IMR-90 (cell line): ENCODE measurements at regions not wholly inside any gene's neighbourhood (a gene's known extent, or its start where the extent isn't known, plus 50 kb on each side); places are given as distances from the start of the nearest gene placed in this dataset.

Experiments
- ATAC-seq: fragments of 200-7000 bp; cut with Tn5 transposase; 2 replicates; pipeline ENCODE4 v1.9.1; 2020; ENCODE audit warnings: low read depth, mild to moderate bottlenecking, moderate library complexity
- BruUV-seq: library from RNA; stranded (reverse); fragments of 400-500 nt; replicated peaks from 2 replicates; lab custom pipeline; 2021; lab: Mats Ljungman, UMichigan
- CTCF ChIA-PET: fragments of 300-600 bp; formaldehyde crosslinking; extraction: SDS; loops from one replicate; lab custom pipeline; 2021; ENCODE audit warnings: antibody characterized with exemption; lab: Yijun Ruan, JAX
- POLR2A ChIA-PET: fragments of 300-600 bp; sonication (Branson Sonifier 250); formaldehyde crosslinking; loops from one replicate; lab custom pipeline; 2022; ENCODE audit warnings: antibody characterized with exemption; ENCODE audit not compliant: unreplicated experiment; lab: Charles Lee
- DNase-seq: peaks from one replicate; pipeline ENCODE4 v3.0.0; 2013
- H2AFZ ChIP-seq: replicated peaks from 2 replicates; pipeline ENCODE3; 2013; ENCODE audit warnings: low read length, mild to moderate bottlenecking; ENCODE audit not compliant: poor library complexity
- H2AK5ac ChIP-seq: 2 replicates; pipeline ENCODE4 v1.6.1; 2013; ENCODE audit warnings: low read depth, low read length, inconsistent platforms
- H2AK9ac ChIP-seq: replicated peaks from 2 replicates; pipeline ENCODE3; 2013; ENCODE audit warnings: mild to moderate bottlenecking, low read depth, low read length, moderate library complexity; ENCODE audit not compliant: poor library complexity
- H2BK120ac ChIP-seq: 2 replicates; pipeline ENCODE4 v1.6.1; 2013; ENCODE audit warnings: low read depth, low read length, inconsistent platforms
- H2BK15ac ChIP-seq: 3 replicates; pipeline ENCODE4 v1.6.1; 2013; ENCODE audit warnings: low read depth, low read length, inconsistent platforms
- H2BK20ac ChIP-seq: 2 replicates; pipeline ENCODE4 v1.6.1; 2013; ENCODE audit warnings: low read depth, mild to moderate bottlenecking, inconsistent platforms, low read length, moderate library complexity
- H2BK5ac ChIP-seq: 2 replicates; pipeline ENCODE4 v1.6.1; 2013; ENCODE audit warnings: mild to moderate bottlenecking, low read depth, low read length, inconsistent platforms; ENCODE audit not compliant: poor library complexity, severe bottlenecking
- H3K14ac ChIP-seq: replicated peaks from 2 replicates; pipeline ENCODE4 v1.6.1; 2013; ENCODE audit warnings: low read depth, low read length, inconsistent platforms
- H3K18ac ChIP-seq: 2 replicates; pipeline ENCODE4 v1.6.1; 2013; ENCODE audit warnings: low read depth, low read length, control low read depth
- H3K23ac ChIP-seq: 2 replicates; pipeline ENCODE4 v1.6.1; 2013; ENCODE audit warnings: low read depth, low read length, inconsistent platforms
- H3K27ac ChIP-seq: 2 replicates; pipeline ENCODE4 v1.5.1; 2013; ENCODE audit warnings: mild to moderate bottlenecking, control low read depth, low read length; ENCODE audit not compliant: insufficient read depth
- H3K27me3 ChIP-seq: 2 replicates; pipeline ENCODE4 v1.6.1; 2013; ENCODE audit warnings: low read length; ENCODE audit not compliant: control insufficient read depth, insufficient read depth
- H3K36me3 ChIP-seq: 2 replicates; pipeline ENCODE4 v1.6.1; 2013; ENCODE audit warnings: low read length, mixed read lengths; ENCODE audit not compliant: control insufficient read depth, insufficient read depth
- H3K4ac ChIP-seq: 2 replicates; pipeline ENCODE4 v1.6.1; 2013; ENCODE audit warnings: low read depth, low read length, inconsistent platforms
- H3K4me1 ChIP-seq: 2 replicates; pipeline ENCODE4 v1.6.1; 2013; ENCODE audit warnings: low read length, mixed read lengths; ENCODE audit not compliant: control insufficient read depth, insufficient read depth
- H3K4me2 ChIP-seq: 2 replicates; pipeline ENCODE4 v1.6.1; 2013; ENCODE audit warnings: low read depth, mild to moderate bottlenecking, control low read depth, low read length, moderate library complexity
- H3K4me3 ChIP-seq: 2 replicates; pipeline ENCODE4 v1.5.1; 2013; ENCODE audit warnings: low read depth, mild to moderate bottlenecking, control low read depth, low read length, moderate library complexity; ENCODE audit not compliant: insufficient read depth
- H3K56ac ChIP-seq: 2 replicates; pipeline ENCODE4 v1.6.1; 2013; ENCODE audit warnings: low read length, inconsistent platforms; ENCODE audit not compliant: insufficient read depth; ENCODE audit errors: extremely low read depth
- H3K79me1 ChIP-seq, 2 experiments: 2 replicates each; pipeline ENCODE4 v1.6.1; 2013; ENCODE audit warnings: low read length in 2 of 2, inconsistent platforms in 1 of 2, low read depth in 1 of 2
- H3K9ac ChIP-seq: 2 replicates; pipeline ENCODE4 v1.6.1; 2013; ENCODE audit warnings: low read depth, low read length, control low read depth
- H3K9me1 ChIP-seq: 2 replicates; pipeline ENCODE4 v1.6.1; 2013; ENCODE audit warnings: low read length, inconsistent platforms; ENCODE audit not compliant: insufficient read depth
- H3K9me3 ChIP-seq: 2 replicates; pipeline ENCODE4 v1.6.1; 2013; ENCODE audit warnings: low read length; ENCODE audit not compliant: control insufficient read depth, insufficient read depth
- H4K20me1 ChIP-seq: 2 replicates; pipeline ENCODE4 v1.6.1; 2013; ENCODE audit warnings: low read length, inconsistent platforms; ENCODE audit not compliant: insufficient read depth
- H4K5ac ChIP-seq: 2 replicates; pipeline ENCODE4 v1.6.1; 2013; ENCODE audit warnings: mild to moderate bottlenecking, low read depth, low read length, control low read depth
- H4K8ac ChIP-seq, 2 experiments: 2 replicates each; pipeline ENCODE4 v1.6.1; 2013; ENCODE audit warnings: low read depth in 2 of 2, low read length in 2 of 2, control low read depth in 1 of 2, inconsistent platforms in 1 of 2
- H4K91ac ChIP-seq: 2 replicates; pipeline ENCODE4 v1.6.1; 2013; ENCODE audit warnings: low read depth, low read length, inconsistent platforms; ENCODE audit not compliant: insufficient read depth
- CEBPB ChIP-seq: IDR thresholded peaks from 2 replicates; pipeline ENCODE4 v1.6.1; 2012; ENCODE audit warnings: low read depth, low read length, improper control_type of control experiment
- CHD1 ChIP-seq: IDR thresholded peaks from 2 replicates; pipeline ENCODE4 v1.6.1; 2012; ENCODE audit warnings: low read depth, low read length, improper control_type of control experiment
- CTCF ChIP-seq: conservative IDR thresholded peaks from 2 replicates; pipeline ENCODE4 v1.5.1; 2012; ENCODE audit warnings: mild to moderate bottlenecking, low read depth, low read length, improper control_type of control experiment
- POLR2A ChIP-seq: IDR thresholded peaks from 2 replicates; pipeline ENCODE4 v1.6.1; 2012; ENCODE audit warnings: mild to moderate bottlenecking, low read depth, low read length
- RAD21 ChIP-seq: IDR thresholded peaks from 2 replicates; pipeline ENCODE4 v1.6.1; 2012; ENCODE audit warnings: low read length, improper control_type of control experiment
- RCOR1 ChIP-seq: IDR thresholded peaks from 2 replicates; pipeline ENCODE4 v1.6.1; 2012; ENCODE audit warnings: mild to moderate bottlenecking, low read length, improper control_type of control experiment; ENCODE audit not compliant: insufficient replicate concordance
- RFX5 ChIP-seq: IDR thresholded peaks from 2 replicates; pipeline ENCODE4 v1.8.0; 2012; ENCODE audit warnings: low read depth, mild to moderate bottlenecking, low read length, moderate library complexity
- SMC3 ChIP-seq: fragments of 150-350 bp; IDR thresholded peaks from 2 replicates; pipeline ENCODE4 v1.6.1; 2016; ENCODE audit warnings: low read depth, mild to moderate bottlenecking, antibody characterized with exemption, low read length, moderate library complexity
- WGBS, 2 experiments: methylation state at CpG; one replicate each; pipeline versions ENCODE4 v1.1.5 to v1.1.7; 2013; ENCODE audit warnings: missing lambda C conversion rate in 2 of 2; ENCODE audit not compliant: insufficient read length in 1 of 2; ENCODE audit errors: extremely low coverage in 2 of 2; 5-methylcytosine and 5-hydroxymethylcytosine counted together
- dilution Hi-C: fragments of 300-500 bp; cut with HindIII; formaldehyde crosslinking; loops from one replicate; pipeline ENCODE4 v1.14.3; 2018; ENCODE audit warnings: low sequenced_read_pairs; ENCODE audit not compliant: unreplicated experiment
- in situ Hi-C: fragments of 300-500 bp; cut with MboI; formaldehyde crosslinking; loops from 3 replicates; pipeline ENCODE4 v1.14.3; 2019; ENCODE audit warnings: low sequenced_read_pairs, inconsistent platforms, mixed read lengths
- intact Hi-C: fragments of 100-400 bp; cut with micrococcal nuclease; formaldehyde crosslinking; loops from 2 replicates; pipeline ENCODE4 v1.10.0; 2022

- Histone ChIP-seq H3K9ac (no peak overlapping the region), H3K79me1 (no peaks in the 10 kb centered on the region), H2AFZ (no peak overlapping the region), H4K20me1 (no peaks in the 10 kb centered on the region), H3K4me3 (no peak overlapping the region), H3K14ac (0 out of 2 replicates have a peak overlapping the region, but pooled peaks have one; percentile 10), H3K9me3 (no peaks in the 10 kb centered on the region), H3K9me1 (no peaks in the 10 kb centered on the region), H2BK15ac (no peak overlapping the region), H2BK120ac (peak overlapping the region; percentile 25; the same call in 1 of the 2 replicates), H4K8ac (no peak overlapping the region; a peak in 1 of 4 replicates), H3K4me1 (peaks cover 6% of the 10 kb centered on the region), H3K4ac (peak overlapping the region; percentile 8; the same call in 1 of the 2 replicates), H3K4me2 (peak overlapping the region; percentile 25), H2AK5ac (no peak overlapping the region), H3K27me3 (no peaks in the 10 kb centered on the region), H4K91ac (no peak overlapping the region), H3K27ac (peak overlapping the region; percentile 62; the same call in 1 of the 2 replicates), H4K5ac (no peak overlapping the region), H3K23ac (no peak overlapping the region), H3K18ac (peak overlapping the region; percentile 42), H2BK20ac (0 out of 2 replicates have a peak overlapping the region, but pooled peaks have one; percentile 28), H3K56ac (no peak overlapping the region), H2BK5ac (peak overlapping the region; percentile 64), H2AK9ac (no peak overlapping the region), H3K36me3 (no peaks in the 10 kb centered on the region)
- DNase-seq (peak; percentile 72), ATAC-seq (peak; percentile 96)
- ChIA-PET CTCF (interaction anchor here (1.0 kb wide), 1 partner anchor 73 kb away, joined by 4 read pairs; no protein-coding TSS in a partner anchor), POLR2A (no interaction called here)
- intact Hi-C loops (no loop called here), dilution Hi-C loops (no loop called here), in situ Hi-C loops (no loop called here)
- TF ChIP-seq RCOR1 (no peak), CHD1 (no peak), CEBPB (no peak), POLR2A (no peak), RFX5 (no peak), CTCF (no peak), RAD21 (no peak), SMC3 (no peak)
- WGBS, 2 experiments, result no CpG with 5 or more reads among the region's 4 CpGs
- no TSS peak for BruUV-seq
Measured at GRCh38 chr5:92002721-92003274, 619.7 kb upstream of the ARRDC3 start.
